AG08395 (cell line): ENCODE measurements at regions not wholly inside any gene's neighbourhood (a gene's known extent, or its start where the extent isn't known, plus 50 kb on each side); places are given as distances from the start of the nearest gene placed in this dataset.

ENCODE experiments used
- DNase-seq: peaks from one replicate; pipeline ENCODE4 v3.0.0; 2012; ENCODE audit warnings: mixed read lengths, low spot score

DNA sequence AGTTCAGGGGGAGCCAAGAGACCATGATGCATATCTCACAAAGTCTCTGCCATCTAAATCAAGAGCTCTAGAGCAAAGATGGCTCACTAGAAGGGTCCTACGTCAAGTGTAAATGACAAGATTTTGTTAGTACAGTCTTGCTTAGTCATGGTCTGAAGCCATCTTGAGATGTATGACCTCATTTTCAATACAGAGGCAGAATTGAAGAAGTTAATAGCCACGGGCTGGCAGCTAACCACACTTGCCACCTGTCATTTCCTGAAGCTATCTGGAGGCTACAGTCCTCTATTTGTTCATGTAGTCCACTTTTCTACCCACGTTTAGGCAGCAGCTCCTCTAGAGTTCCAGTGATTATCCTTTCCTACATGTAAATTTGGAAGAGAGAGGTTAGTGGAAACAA lies 231.7 kb upstream of the CDH12 start:
- no peak for DNase-seq

GRCh38 chr5:23072179-23072578 lies 219.0 kb upstream of the CDH12 start:
- no peak for DNase-seq

DNA sequence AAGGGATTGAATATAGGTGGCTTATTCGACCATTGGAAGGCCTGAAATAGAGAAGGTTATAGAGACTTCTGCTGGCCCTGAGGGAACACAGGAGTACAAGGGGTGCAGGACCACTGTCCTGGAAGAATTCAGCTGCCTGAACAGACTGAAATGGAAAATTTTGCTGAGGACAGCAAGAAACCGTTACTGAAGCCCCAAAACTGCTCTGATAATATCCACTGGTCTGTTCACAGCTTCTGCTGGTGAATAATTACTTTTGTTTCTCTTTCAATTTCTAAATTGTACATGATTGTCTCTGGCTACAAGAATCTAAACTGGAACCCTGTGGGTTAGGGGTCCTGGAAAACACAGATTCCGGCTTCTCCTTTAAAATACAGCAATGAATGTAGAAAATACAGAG lies 218.5 kb upstream of the CDH12 start:
- no peak for DNase-seq

DNA sequence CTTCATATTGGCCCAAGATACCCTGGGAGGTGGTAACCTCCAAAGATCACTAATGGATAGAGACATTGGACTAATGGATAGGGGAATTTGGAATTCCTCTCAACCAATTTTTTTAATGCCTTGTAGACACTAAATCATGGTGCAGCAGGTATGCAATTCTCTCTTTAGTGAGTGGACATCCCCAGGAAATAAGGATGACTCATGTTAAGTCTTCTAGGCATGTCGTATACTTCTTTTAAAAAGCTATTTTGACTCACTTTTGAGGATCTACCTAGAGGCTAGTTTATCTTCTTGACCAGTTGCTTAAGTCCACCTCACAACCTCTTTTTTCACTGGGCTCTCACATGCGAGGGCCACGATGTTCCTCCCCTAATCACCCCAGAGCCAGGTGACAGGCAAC lies 211.6 kb upstream of the CDH12 start:
- no peak for DNase-seq

- DNase-seq: no peak
Observed at GRCh38 chr5:23053846-23054245, 200.7 kb upstream of the CDH12 start.

GRCh38 chr5:23042226-23042625 lies 189.1 kb upstream of the CDH12 start:
- no peak for DNase-seq

DNA sequence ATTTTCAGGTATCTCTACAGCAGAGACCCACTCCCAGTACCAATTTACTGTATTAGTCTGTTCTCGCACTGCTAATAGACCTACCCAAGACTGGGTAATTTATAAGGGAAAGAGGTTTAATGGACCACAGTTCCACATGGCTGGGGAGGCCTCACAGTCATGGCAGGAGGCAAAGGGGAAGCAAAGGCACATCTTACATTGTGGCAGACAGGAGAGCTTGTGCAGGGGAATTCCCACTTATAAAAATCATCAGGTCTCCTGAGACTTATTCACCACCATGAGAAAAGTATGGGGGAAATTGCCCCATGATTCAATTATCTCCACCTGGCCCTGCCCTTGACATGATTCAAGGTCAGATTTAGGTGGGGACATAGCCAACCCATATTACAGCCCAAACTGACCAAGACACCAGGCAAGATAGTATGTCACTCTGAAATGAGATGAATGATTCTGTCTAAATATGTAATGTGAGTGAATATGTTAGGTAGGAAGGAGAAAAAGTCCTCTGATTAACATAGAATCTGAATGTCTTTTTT lies 182.5 kb upstream of the CDH12 start:
- DNase-seq: no peak

- no peak for DNase-seq
Observed at GRCh38 chr5:23033864-23034263, 180.7 kb upstream of the CDH12 start.

DNA sequence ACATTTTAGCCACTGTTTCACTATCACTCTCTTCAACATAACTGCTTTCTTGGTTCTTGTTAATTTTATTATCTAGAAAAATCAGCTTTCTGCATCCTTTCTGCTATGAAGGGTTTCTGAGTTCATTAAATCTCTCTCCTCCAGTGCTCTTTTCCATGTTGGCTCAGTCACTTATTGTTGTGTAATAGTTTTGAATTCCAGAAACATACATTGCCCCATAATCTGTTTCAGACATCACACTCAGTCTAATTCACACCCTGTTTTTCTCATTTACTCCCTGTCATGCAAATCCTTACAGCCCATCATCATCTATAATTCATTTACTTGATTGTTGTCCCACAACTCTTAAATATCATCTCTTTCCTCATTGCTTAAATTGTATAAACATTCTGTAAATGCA lies 176.1 kb upstream of the CDH12 start:
- no peak for DNase-seq

DNA sequence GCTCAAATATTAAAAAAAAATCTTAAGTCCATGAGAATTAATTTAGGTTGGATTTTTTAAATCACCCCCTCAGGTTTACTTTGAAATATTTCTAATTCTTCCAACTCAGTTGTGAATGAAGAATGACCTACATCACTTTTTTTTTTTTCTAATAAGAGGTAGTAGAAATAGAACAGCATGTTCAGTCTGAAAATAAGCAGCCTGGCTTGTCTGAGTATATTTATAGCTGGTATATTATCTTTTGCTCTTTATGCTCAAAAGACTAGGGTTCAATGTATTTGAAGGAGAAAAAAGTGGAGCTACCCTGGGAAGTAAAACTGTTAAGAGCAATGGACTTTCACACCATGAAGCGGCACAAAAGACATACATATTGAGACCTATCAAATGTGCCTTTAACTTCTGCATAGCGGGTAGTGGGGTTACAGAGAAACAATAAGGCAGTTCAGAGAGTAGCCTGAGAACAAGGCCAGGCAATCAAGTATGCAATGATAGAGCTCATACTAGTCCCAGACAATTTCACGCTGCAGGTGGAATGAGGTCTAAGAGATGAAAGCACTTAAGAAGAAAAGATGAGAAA lies 175.4 kb upstream of the CDH12 start:
- DNase-seq: no peak

DNA sequence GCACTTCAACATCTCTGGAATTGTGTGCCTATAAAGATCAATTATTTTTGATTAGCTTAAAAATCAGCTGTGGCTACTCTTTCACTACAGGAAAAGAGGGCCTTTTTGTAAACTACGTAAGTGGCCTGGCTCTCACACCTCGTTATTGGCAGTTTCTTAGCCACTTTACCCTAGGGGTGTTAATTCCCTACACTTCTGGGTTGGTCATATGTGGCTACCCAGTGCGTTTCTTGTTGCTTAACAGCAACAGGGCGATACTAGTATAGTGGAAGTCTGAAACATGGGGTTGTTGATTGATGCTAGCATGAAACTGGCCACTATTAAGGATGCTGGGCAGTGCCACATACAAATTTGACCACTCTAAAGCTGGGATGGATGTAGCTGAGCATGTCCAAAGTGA lies 174.7 kb upstream of the CDH12 start:
- no peak for DNase-seq

- no peak for DNase-seq
Observed at GRCh38 chr5:23027331-23027730, 174.2 kb upstream of the CDH12 start.

- DNase-seq: no peak
Observed at GRCh38 chr5:23026252-23027170, 173.4 kb upstream of the CDH12 start.

- no peak for DNase-seq
Observed at GRCh38 chr5:23025629-23026233, 172.6 kb upstream of the CDH12 start.

DNA sequence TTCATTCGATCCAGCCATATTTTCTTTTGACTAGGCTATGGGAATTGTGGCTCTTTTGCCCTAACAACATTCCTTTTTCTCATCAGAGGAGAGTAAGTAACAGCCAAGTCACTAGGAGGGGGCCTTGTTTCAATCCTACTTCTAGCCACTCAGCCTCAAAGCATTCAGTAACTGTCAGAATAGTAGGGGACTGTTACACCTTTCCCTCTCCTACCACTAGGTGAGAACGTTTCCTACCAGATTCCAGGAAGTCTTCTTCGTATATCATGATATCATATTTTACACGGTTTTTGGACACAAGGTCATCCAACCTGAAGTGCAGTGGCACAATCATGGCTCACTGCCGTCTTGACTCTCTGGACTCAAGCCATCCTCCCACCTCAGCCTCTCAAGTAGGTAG lies 171.3 kb upstream of the CDH12 start:
- DNase-seq: no peak

DNA sequence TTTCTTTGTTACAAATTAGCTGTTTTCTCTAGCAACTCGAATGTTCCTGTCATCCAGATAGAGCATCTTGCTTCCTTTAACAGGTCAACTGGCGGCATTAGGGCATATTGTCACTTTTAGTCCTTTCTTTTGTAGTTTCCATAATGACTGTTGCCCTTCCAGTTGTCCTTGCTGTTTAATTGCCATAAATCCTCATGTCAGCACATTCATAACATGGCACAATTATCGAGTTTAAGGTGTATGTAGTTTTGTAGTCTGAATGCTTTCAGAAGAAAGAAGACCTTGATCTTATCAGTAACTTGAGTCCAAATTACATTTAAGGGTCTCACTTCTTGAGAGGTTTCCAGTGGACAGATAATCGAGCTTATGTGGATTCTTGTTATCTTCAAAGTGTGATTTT lies 161.7 kb upstream of the CDH12 start:
- DNase-seq: no peak

DNA sequence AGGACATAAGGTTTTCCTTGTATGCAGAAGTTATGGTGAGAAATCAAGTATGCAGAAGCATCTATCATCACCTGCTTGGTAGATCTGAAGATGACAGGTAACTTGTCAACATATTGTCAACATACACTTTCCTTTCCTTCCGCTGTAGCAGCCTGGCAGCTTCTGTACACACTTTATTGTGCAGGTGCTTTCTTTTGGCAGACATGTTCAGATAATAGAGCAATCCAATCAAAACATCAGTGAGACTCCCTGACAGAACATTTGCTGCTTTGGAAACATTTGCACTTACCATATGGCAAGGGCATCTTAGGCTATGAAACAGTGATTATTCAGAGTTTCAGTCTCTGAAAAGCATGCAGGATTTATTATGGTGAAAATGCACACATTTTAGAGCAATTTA lies 161.1 kb upstream of the CDH12 start:
- DNase-seq: no peak

DNA sequence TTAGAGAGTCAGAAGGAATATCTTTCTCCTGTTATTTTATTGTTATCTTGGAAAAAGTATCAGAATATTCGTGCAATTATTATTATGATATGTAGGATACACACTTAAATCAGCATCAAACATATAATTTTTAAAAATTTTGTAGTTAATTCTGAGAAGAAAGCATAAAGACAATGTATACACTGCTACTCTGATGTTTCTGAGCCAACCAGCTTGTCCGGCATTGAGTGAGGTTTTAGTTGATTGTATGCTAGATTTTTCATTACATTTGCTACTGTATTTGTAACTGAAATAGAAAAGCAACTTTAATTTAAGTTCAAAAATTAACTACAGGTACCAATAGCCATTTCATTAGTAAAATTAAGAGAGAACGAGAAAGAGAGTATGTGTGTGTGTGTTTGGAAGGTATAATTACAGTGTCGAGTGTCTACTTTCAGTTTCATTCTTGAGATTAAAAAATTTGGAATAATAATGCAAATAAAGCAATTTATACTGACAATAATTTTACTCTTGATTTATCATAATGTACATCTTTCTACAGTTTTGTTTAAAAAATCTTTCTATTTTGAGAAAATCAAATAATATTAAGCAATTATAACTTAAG lies 160.4 kb upstream of the CDH12 start:
- DNase-seq: no peak

DNA sequence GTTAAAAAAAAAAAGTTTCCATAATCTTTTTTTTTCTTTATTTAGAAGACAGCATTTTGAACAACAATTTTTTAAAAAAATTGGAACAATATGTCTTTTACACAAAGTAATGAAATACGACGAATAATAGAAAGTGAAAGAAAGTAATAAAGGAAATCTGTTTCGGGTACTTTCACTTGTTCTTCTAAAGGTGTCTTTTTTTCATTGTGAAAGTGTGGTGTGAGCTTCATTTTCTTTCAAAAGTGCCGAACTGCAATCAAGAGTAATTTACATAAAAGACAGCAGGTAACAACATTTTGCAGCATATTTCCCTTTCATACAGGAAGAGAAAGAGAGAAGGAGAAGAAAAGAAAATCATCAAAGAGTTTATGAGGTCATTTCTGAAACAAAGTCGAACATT lies 159.7 kb upstream of the CDH12 start:
- DNase-seq: no peak

- no peak for DNase-seq
Observed at GRCh38 chr5:23007762-23008161, 154.6 kb upstream of the CDH12 start.

- no peak for DNase-seq
Observed at GRCh38 chr5:23007236-23007635, 154.1 kb upstream of the CDH12 start.

GRCh38 chr5:23001120-23001519 lies 148.0 kb upstream of the CDH12 start:
- no peak for DNase-seq

- DNase-seq: no peak
Observed at GRCh38 chr5:22998774-22999173, 145.6 kb upstream of the CDH12 start.
